Dendritic cell treated with granulocyte-macrophage colony-stimulating factor and Interleukin-4, amounts not matched to agents 40 ng/mL and 50 ng/mL, for 4 days (primary cell): ENCODE measurements at regions not wholly inside any gene's neighbourhood (a gene's known extent, or its start where the extent isn't known, plus 50 kb on each side); places are given as distances from the start of the nearest gene placed in this dataset.

Source experiments
- H3K27ac Mint-ChIP-seq: one replicate; pipeline ENCODE4 v1.8.0; 2022; ENCODE audit warnings: mild to moderate bottlenecking, mixed read lengths
- H3K27me3 Mint-ChIP-seq: one replicate; pipeline ENCODE4 v1.8.0; 2022; ENCODE audit warnings: mild to moderate bottlenecking, mixed read lengths
- H3K36me3 Mint-ChIP-seq: one replicate; pipeline ENCODE4 v1.8.0; 2022; ENCODE audit warnings: low read depth, mixed read lengths
- H3K4me1 Mint-ChIP-seq: one replicate; pipeline ENCODE4 v1.8.0; 2022; ENCODE audit warnings: low read depth, mixed read lengths
- H3K4me3 Mint-ChIP-seq: one replicate; pipeline ENCODE4 v1.8.0; 2022; ENCODE audit warnings: mild to moderate bottlenecking, moderate library complexity, mixed read lengths
- H3K9me3 Mint-ChIP-seq: one replicate; pipeline ENCODE4 v1.8.0; 2022; ENCODE audit warnings: mixed read lengths
- intact Hi-C: fragments of 100-400 bp; cut with micrococcal nuclease; formaldehyde crosslinking; loops from one replicate; pipeline ENCODE4 v1.15.0; 2022

DNA sequence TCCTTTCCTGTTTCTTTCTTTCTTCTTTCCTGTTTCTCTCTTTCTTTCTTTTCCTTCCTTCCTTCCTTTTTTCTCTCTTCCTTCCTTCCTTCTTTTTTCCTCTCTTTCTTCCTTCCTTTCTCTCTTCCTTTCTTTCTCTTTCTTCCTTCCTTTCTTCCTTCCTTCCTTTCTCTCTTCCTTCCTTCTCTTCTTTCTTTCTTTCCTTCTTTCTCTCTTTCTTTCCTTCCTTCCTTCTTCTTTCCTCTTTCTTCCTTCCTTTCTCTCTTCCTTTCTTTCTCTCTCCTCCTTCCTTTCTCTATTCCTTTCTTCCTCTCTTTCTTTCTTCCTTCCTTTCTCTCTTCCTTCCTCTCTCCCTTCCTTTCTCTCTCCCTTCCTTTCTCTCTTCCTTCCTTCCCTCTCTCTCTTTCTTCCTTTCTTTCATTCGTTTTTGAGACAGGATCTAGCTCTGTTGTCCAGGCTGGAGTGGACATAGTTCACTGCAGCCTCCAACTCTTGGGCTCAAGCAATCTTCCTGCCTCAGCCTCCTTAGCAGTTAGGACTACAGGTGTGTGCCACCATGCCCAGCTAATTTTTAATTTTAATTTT, 170.8 kb upstream of the GMDS start:
- Mint-ChIP-seq H3K4me3 (no peak overlapping the region), H3K36me3 (no peaks in the 10 kb centered on the region), H3K27me3 (no peaks in the 10 kb centered on the region), H3K4me1 (no peaks in the 10 kb centered on the region), H3K9me3 (peaks cover 10% of the 10 kb centered on the region), H3K27ac (no peak overlapping the region)
- intact Hi-C loops: no loop called here

- intact Hi-C loops: no loop called here
- no peaks in the 10 kb centered on the region for H3K36me3 Mint-ChIP-seq
- no peaks in the 10 kb centered on the region for H3K27me3 Mint-ChIP-seq
- peaks cover 10% of the 10 kb centered on the region for H3K9me3 Mint-ChIP-seq
- no peak overlapping the region for H3K4me3 Mint-ChIP-seq
- no peak overlapping the region for H3K27ac Mint-ChIP-seq
- H3K4me1 Mint-ChIP-seq: peaks cover 11% of the 10 kb centered on the region
Measured at GRCh38 chr6:2414885-2415547, 169.6 kb upstream of the GMDS start.

- Mint-ChIP-seq H3K4me3 (no peak overlapping the region), H3K9me3 (peaks cover 10% of the 10 kb centered on the region), H3K27me3 (no peaks in the 10 kb centered on the region), H3K4me1 (peaks cover 16% of the 10 kb centered on the region), H3K36me3 (no peaks in the 10 kb centered on the region), H3K27ac (no peak overlapping the region)
- intact Hi-C loops: no loop called here
Measured at GRCh38 chr6:2412731-2413130, 167.3 kb upstream of the GMDS start.

- H3K36me3 Mint-ChIP-seq: no peaks in the 10 kb centered on the region
- peaks cover 16% of the 10 kb centered on the region for H3K4me1 Mint-ChIP-seq
- H3K27me3 Mint-ChIP-seq: no peaks in the 10 kb centered on the region
- H3K4me3 Mint-ChIP-seq: no peak overlapping the region
- intact Hi-C loops: no loop called here
- peaks cover 1% of the 10 kb centered on the region for H3K9me3 Mint-ChIP-seq
- H3K27ac Mint-ChIP-seq: no peak overlapping the region
Measured at GRCh38 chr6:2410656-2411380, 165.4 kb upstream of the GMDS start.

- Mint-ChIP-seq H3K36me3 (no peaks in the 10 kb centered on the region), H3K27me3 (no peaks in the 10 kb centered on the region), H3K4me3 (no peak overlapping the region), H3K9me3 (no peaks in the 10 kb centered on the region), H3K4me1 (peaks cover 16% of the 10 kb centered on the region), H3K27ac (no peak overlapping the region)
- intact Hi-C loops: no loop called here
Measured at GRCh38 chr6:2407525-2407924, 162.1 kb upstream of the GMDS start.

- intact Hi-C loops: no loop called here
- Mint-ChIP-seq H3K27ac (no peak overlapping the region), H3K4me1 (no peaks in the 10 kb centered on the region), H3K27me3 (no peaks in the 10 kb centered on the region), H3K4me3 (no peak overlapping the region), H3K36me3 (peaks cover 6% of the 10 kb centered on the region), H3K9me3 (no peaks in the 10 kb centered on the region)
Measured at GRCh38 chr6:2404211-2404929, 159.0 kb upstream of the GMDS start.

GRCh38 chr6:2403546-2403945, 158.1 kb upstream of the GMDS start:
- Mint-ChIP-seq H3K27ac (no peak overlapping the region), H3K27me3 (no peaks in the 10 kb centered on the region), H3K36me3 (peaks cover 6% of the 10 kb centered on the region), H3K4me1 (no peaks in the 10 kb centered on the region), H3K4me3 (no peak overlapping the region), H3K9me3 (no peaks in the 10 kb centered on the region)
- intact Hi-C loops: no loop called here

DNA sequence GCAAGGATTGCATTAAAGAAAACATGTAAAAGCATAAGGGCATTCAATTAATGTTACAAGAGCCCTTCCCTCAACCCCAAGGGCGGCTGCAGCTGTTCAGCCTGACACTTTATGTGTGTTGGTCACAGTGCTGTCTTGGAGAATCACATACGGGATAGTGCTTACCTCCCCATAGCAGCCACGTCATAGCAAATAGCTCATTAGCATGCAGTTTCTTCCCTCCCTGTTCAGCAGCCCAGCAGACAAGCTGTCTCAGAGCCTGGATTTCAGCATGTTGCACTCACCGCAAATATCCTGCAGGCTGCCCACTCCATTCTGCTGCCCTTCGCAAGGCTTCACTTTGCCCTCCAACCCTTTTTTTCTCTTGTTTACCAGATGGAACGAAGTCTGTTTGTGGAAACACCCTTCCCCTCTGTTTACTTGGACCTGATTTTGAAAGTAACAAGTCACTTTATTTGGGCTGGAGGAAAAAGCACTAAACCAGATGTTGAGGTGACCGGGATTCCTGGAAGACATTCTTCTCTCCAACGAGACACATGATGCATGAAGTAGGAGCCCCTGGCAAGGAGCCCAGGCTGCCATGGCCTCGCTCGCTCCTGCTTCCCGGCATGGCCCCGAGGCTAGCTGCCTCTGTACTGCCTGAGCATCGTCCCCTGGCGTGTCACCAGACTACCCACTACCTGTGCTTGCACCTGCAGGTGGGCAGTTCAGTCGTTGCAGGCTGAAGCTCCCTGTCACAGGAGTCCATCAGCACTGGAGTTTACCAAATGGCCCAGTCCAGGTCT, 151.6 kb upstream of the GMDS start:
- Mint-ChIP-seq H3K4me1 (no peaks in the 10 kb centered on the region), H3K9me3 (no peaks in the 10 kb centered on the region), H3K4me3 (no peak overlapping the region), H3K27me3 (no peaks in the 10 kb centered on the region), H3K36me3 (peaks cover 6% of the 10 kb centered on the region), H3K27ac (no peak overlapping the region)
- intact Hi-C loops: no loop called here

GRCh38 chr6:2396042-2396657, 150.7 kb upstream of the GMDS start:
- no peaks in the 10 kb centered on the region for H3K27me3 Mint-ChIP-seq
- no peaks in the 10 kb centered on the region for H3K4me1 Mint-ChIP-seq
- H3K27ac Mint-ChIP-seq: no peak overlapping the region
- intact Hi-C loops: no loop called here
- no peaks in the 10 kb centered on the region for H3K9me3 Mint-ChIP-seq
- peaks cover 6% of the 10 kb centered on the region for H3K36me3 Mint-ChIP-seq
- H3K4me3 Mint-ChIP-seq: no peak overlapping the region

- H3K9me3 Mint-ChIP-seq: peaks cover 13% of the 10 kb centered on the region
- no peaks in the 10 kb centered on the region for H3K27me3 Mint-ChIP-seq
- intact Hi-C loops: no loop called here
- H3K4me1 Mint-ChIP-seq: no peaks in the 10 kb centered on the region
- no peak overlapping the region for H3K4me3 Mint-ChIP-seq
- no peak overlapping the region for H3K27ac Mint-ChIP-seq
- H3K36me3 Mint-ChIP-seq: no peaks in the 10 kb centered on the region
Measured at GRCh38 chr6:2388554-2389324, 143.3 kb upstream of the GMDS start.

GRCh38 chr6:2387445-2387844, 142.0 kb upstream of the GMDS start:
- Mint-ChIP-seq H3K4me1 (no peaks in the 10 kb centered on the region), H3K27me3 (no peaks in the 10 kb centered on the region), H3K36me3 (no peaks in the 10 kb centered on the region), H3K9me3 (peaks cover 13% of the 10 kb centered on the region), H3K4me3 (no peak overlapping the region), H3K27ac (no peak overlapping the region)
- intact Hi-C loops: no loop called here

- Mint-ChIP-seq H3K4me1 (no peaks in the 10 kb centered on the region), H3K27me3 (no peaks in the 10 kb centered on the region), H3K9me3 (peaks cover 13% of the 10 kb centered on the region), H3K36me3 (no peaks in the 10 kb centered on the region), H3K27ac (no peak overlapping the region), H3K4me3 (no peak overlapping the region)
- intact Hi-C loops: no loop called here
Measured at GRCh38 chr6:2385471-2385983, 140.1 kb upstream of the GMDS start.
